Lower lobe of right lung (tissue), 2 donors: ENCODE measurements at regions not wholly inside any gene's neighbourhood (a gene's known extent, or its start where the extent isn't known, plus 50 kb on each side); places are given as distances from the start of the nearest gene placed in this dataset.

Experiments used
- ATAC-seq, 2 donors: fragments of 200-7000 bp; cut with Tn5 transposase; one replicate each; pipeline ENCODE4 v1.9.1; 2020 to 2022; ENCODE audit warnings: mild to moderate bottlenecking in 2 of 2, moderate library complexity in 2 of 2
- DNase-seq: peaks from one replicate; pipeline ENCODE4 v3.0.0-alpha.2; 2020
- H3K27ac ChIP-seq: fragments of 200-600 bp; one replicate; pipeline ENCODE4 v1.8.0; 2022
- H3K27me3 ChIP-seq: fragments of 200-600 bp; one replicate; pipeline ENCODE4 v1.8.0; 2022; ENCODE audit warnings: low read depth
- H3K36me3 ChIP-seq: fragments of 200-600 bp; one replicate; pipeline ENCODE4 v1.8.0; 2022; ENCODE audit warnings: mild to moderate bottlenecking
- H3K4me1 ChIP-seq: fragments of 200-600 bp; one replicate; pipeline ENCODE4 v1.8.0; 2022
- H3K4me3 ChIP-seq: fragments of 200-600 bp; one replicate; pipeline ENCODE4 v1.8.0; 2022; ENCODE audit warnings: mild to moderate bottlenecking
- H3K9me3 ChIP-seq: fragments of 200-600 bp; one replicate; pipeline ENCODE4 v1.8.0; 2022
- CTCF ChIP-seq: fragments of 200-600 bp; IDR thresholded peaks from one replicate; pipeline ENCODE4 v1.8.0; 2022; ENCODE audit warnings: antibody characterized with exemption, mild to moderate bottlenecking
- intact Hi-C: fragments of 100-400 bp; cut with DNase I; formaldehyde crosslinking; loops from one replicate; pipeline ENCODE4 v1.11.0; 2022
- donor health status: DM: no; HTN: yes; CAD: no; lungs with severe emphysema.

DNA sequence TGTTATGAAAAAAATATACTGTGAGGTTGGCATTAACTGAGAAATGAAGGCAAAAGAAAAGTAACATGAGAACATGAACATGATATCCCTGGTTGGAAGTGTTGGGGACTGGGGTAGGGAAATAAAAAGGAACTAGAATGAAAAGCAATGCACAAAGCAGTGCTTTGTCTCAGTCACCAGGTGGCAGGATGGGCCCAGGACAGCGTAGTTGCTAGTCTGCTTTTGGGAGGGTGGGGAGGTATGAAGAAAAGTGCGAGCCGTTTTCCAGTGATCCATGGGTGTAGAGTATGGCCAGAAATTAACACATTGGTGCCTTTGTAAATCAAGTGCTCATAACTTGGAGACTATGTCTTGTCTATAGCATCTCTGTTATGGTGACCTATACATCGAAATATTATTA lies 662.5 kb upstream of the SALL1 start:
- no peak for TF ChIP-seq CTCF
- Histone ChIP-seq H3K36me3 (no peaks in the 10 kb centered on the region), H3K27ac (no peak overlapping the region), H3K4me1 (no peaks in the 10 kb centered on the region), H3K27me3 (no peaks in the 10 kb centered on the region), H3K4me3 (no peak overlapping the region), H3K9me3 (no peaks in the 10 kb centered on the region)
- intact Hi-C loops: no loop called here
- DNase-seq (no peak), ATAC-seq (no peak)

DNA sequence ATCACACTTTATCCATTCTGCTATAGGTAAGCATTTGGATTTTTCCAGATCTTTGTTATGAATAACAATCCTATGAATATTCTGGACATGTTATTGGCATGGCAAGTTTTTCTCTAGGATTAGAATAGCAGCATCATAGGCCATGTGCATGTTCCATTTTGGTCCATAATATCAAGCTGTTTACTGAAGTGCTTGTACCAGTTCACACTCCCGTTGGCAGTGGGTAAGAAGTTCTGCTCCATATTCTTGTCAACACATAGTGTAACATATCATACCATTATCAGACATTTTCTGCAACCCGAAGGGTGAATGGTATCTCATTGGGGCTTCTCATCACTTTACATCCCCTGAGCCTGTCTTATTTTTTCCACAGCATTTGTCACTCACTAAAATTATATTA lies 661.9 kb upstream of the SALL1 start:
- no peak for TF ChIP-seq CTCF
- Histone ChIP-seq H3K36me3 (no peaks in the 10 kb centered on the region), H3K27ac (no peak overlapping the region), H3K9me3 (no peaks in the 10 kb centered on the region), H3K27me3 (no peaks in the 10 kb centered on the region), H3K4me3 (no peak overlapping the region), H3K4me1 (no peaks in the 10 kb centered on the region)
- no peak for DNase-seq
- intact Hi-C loops: no loop called here
- no peak for ATAC-seq

DNA sequence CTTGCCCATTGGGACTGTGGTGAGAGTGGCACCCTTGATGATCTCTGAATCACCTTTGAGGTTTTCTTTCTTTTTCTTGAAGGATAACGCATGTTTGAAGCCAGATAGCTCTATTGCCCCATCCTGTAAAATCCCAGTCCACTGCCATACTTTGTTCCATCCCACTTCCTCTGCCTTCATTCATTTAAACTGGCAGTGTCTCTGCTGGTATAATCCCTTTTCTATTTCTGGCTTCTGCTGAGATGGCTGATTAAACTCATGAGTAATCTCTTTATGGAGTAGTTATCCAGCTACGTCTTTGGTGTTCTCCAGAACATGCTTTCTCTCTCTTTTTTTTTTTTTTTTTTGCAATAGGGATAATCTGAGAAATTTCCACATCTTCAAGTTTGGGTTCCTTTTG lies 656.5 kb upstream of the SALL1 start:
- H3K36me3 ChIP-seq: no peaks in the 10 kb centered on the region
- intact Hi-C loops: no loop called here
- no peak for TF ChIP-seq CTCF
- H3K9me3 ChIP-seq: no peaks in the 10 kb centered on the region
- H3K4me3 ChIP-seq: no peak overlapping the region
- ATAC-seq (no peak), DNase-seq (no peak)
- no peak overlapping the region for H3K27ac ChIP-seq
- H3K27me3 ChIP-seq: no peaks in the 10 kb centered on the region
- H3K4me1 ChIP-seq: no peaks in the 10 kb centered on the region

GRCh38 chr16:51801635-51802034 lies 650.6 kb upstream of the SALL1 start:
- DNase-seq (no peak), ATAC-seq (no peak)
- no peak overlapping the region for H3K4me3 ChIP-seq
- no peaks in the 10 kb centered on the region for H3K9me3 ChIP-seq
- no peaks in the 10 kb centered on the region for H3K4me1 ChIP-seq
- intact Hi-C loops: no loop called here
- H3K27ac ChIP-seq: no peak overlapping the region
- H3K27me3 ChIP-seq: no peaks in the 10 kb centered on the region
- H3K36me3 ChIP-seq: no peaks in the 10 kb centered on the region
- no peak for TF ChIP-seq CTCF

GRCh38 chr16:51797669-51798259 lies 646.7 kb upstream of the SALL1 start:
- Histone ChIP-seq H3K4me3 (no peak overlapping the region), H3K4me1 (no peaks in the 10 kb centered on the region), H3K27ac (no peak overlapping the region), H3K27me3 (no peaks in the 10 kb centered on the region), H3K9me3 (no peaks in the 10 kb centered on the region), H3K36me3 (no peaks in the 10 kb centered on the region)
- ATAC-seq: no peak
- TF ChIP-seq CTCF: no peak
- intact Hi-C loops: no loop called here
- DNase-seq: no peak

DNA sequence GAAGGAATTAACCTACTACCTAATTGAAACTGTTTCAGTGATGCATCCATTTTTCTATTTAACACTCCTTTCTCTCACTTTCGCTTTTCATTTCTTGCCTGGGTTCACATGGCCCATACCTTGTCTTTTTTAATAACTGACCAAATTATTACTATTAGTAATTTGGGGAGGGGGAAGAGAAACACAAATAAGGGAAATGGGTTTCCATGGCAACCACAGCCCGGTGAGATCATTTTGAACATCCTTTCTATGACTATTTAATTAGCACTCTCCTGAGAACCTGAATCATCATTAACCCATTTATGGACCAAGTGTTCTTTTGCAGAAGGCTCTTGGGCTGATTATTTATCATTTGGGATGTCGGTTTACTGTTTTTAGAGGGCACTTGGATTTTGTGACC lies 628.2 kb upstream of the SALL1 start:
- intact Hi-C loops: no loop called here
- Histone ChIP-seq H3K4me3 (no peak overlapping the region), H3K4me1 (no peaks in the 10 kb centered on the region), H3K27ac (no peak overlapping the region), H3K36me3 (no peaks in the 10 kb centered on the region), H3K9me3 (no peaks in the 10 kb centered on the region), H3K27me3 (no peaks in the 10 kb centered on the region)
- no peak for TF ChIP-seq CTCF
- DNase-seq: no peak
- no peak for ATAC-seq
